ENCODE measurements at regions not wholly inside any gene's neighbourhood (a gene's known extent, or its start where the extent isn't known, plus 50 kb on each side); places are given as distances from the start of the nearest gene placed in this dataset.

- TF ChIP-seq CTCF (IDR thresholded peaks at IDR 0.05; ENCODE audit: low read length) (no peak), EZH2 (IDR thresholded peaks at IDR 0.05; ENCODE audit: borderline replicate concordance, low read length) (no peak)
These were observed 1010.1 kb upstream of the FLRT2 start for GRCh38 chr14:84519836-84520235.
